ENCODE measurements at regions not wholly inside any gene's neighbourhood (a gene's known extent, or its start where the extent isn't known, plus 50 kb on each side); places are given as distances from the start of the nearest gene placed in this dataset.
A peak's percentile ranks its signal among the peaks of the same experiment; 100 is the strongest.
"Not testable (repeated sequence)": the region's sequence is repeated elsewhere in the genome, so short reads cannot be mapped to it uniquely, and the experiment has no call there.

GRCh38 chr20:54345301-54345724, 130.1 kb upstream of the DOK5 start:
- Histone ChIP-seq H3K27me3 (ENCODE audit: control insufficient read depth, insufficient read depth, low read length) (no peaks in the 10 kb centered on the region), H3K36me3 (ENCODE audit: control insufficient read depth, insufficient read depth, low read length) (no peaks in the 10 kb centered on the region), H3K4me1 (ENCODE audit: control insufficient read depth, insufficient read depth, low read length) (no peaks in the 10 kb centered on the region), H3K27ac (ENCODE audit: low read length) (no peak overlapping the region), H3K9me3 (replicated peaks; ENCODE audit: control insufficient read depth, low read depth, low read length) (no peaks in the 10 kb centered on the region), H3K4me3 (ENCODE audit: low read length) (no peak overlapping the region)
- 57% methylated on average over 1 of the region's 4 CpGs for WGBS (ENCODE audit: insufficient coverage)
- DNase-seq = no peak

GRCh38 chr20:54345821-54346220, 129.6 kb upstream of the DOK5 start:
- Histone ChIP-seq H3K36me3 (ENCODE audit: control insufficient read depth, insufficient read depth, low read length) (no peaks in the 10 kb centered on the region), H3K27ac (ENCODE audit: low read length) (no peak overlapping the region), H3K4me1 (ENCODE audit: control insufficient read depth, insufficient read depth, low read length) (no peaks in the 10 kb centered on the region), H3K27me3 (ENCODE audit: control insufficient read depth, insufficient read depth, low read length) (no peaks in the 10 kb centered on the region), H3K4me3 (ENCODE audit: low read length) (no peak overlapping the region), H3K9me3 (replicated peaks; ENCODE audit: control insufficient read depth, low read depth, low read length) (no peaks in the 10 kb centered on the region)
- DNase-seq = no peak
- no CpG with 5 or more reads among the region's 2 CpGs for WGBS (ENCODE audit: insufficient coverage)

- H3K4me1 ChIP-seq (ENCODE audit: control insufficient read depth, insufficient read depth, low read length) = no peaks in the 10 kb centered on the region
- no peak for DNase-seq
- WGBS (ENCODE audit: insufficient coverage) = no CpG with 5 or more reads among the region's 1 CpG
- no peak overlapping the region for H3K4me3 ChIP-seq (ENCODE audit: low read length)
- no peaks in the 10 kb centered on the region for H3K36me3 ChIP-seq (ENCODE audit: control insufficient read depth, insufficient read depth, low read length)
- no peak overlapping the region for H3K27ac ChIP-seq (ENCODE audit: low read length)
- H3K9me3 ChIP-seq (replicated peaks; ENCODE audit: control insufficient read depth, low read depth, low read length) = no peaks in the 10 kb centered on the region
- no peaks in the 10 kb centered on the region for H3K27me3 ChIP-seq (ENCODE audit: control insufficient read depth, insufficient read depth, low read length)
These were observed 129.1 kb upstream of the DOK5 start for GRCh38 chr20:54346276-54346675.

DNA sequence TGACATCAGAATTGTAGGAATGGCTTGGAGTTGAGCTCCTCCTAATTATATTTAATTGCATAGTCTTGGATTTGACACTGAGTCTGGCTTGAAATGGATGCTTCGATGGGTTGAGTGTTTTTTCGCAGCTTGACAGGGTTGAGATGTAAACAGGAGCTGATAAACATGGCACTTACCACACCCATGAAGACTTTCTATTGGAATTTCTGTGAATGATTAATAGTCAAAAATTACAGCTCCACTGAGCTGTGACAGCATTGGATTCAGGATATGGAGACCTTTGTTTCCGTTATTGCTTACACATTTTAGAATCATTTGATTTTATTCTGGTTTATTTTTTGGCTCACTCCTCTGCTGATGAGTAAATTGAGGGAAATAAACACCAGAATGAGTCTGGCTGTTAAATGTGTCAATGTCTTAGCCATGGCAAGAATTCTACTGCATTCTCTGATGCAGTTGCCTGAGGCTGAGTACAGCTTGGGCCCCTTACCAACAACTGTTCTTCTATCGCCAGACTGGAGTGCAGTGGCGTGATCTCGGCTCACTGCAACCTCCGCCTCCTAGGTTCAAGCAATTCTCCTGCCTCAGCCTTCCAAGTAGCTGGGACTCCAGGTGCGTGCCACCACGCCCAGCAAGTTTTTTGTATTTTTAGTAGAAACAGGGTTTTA, 128.1 kb upstream of the DOK5 start:
- H3K9me3 ChIP-seq (replicated peaks; ENCODE audit: control insufficient read depth, low read depth, low read length) = no peaks in the 10 kb centered on the region
- H3K4me3 ChIP-seq (ENCODE audit: low read length) = no peak overlapping the region
- H3K27me3 ChIP-seq (ENCODE audit: control insufficient read depth, insufficient read depth, low read length) = no peaks in the 10 kb centered on the region
- H3K36me3 ChIP-seq (ENCODE audit: control insufficient read depth, insufficient read depth, low read length) = no peaks in the 10 kb centered on the region
- no peak for DNase-seq
- 91% methylated on average over 4 of the region's 9 CpGs for WGBS (ENCODE audit: insufficient coverage)
- H3K4me1 ChIP-seq (ENCODE audit: control insufficient read depth, insufficient read depth, low read length) = no peaks in the 10 kb centered on the region
- H3K27ac ChIP-seq (ENCODE audit: low read length) = no peak overlapping the region

DNA sequence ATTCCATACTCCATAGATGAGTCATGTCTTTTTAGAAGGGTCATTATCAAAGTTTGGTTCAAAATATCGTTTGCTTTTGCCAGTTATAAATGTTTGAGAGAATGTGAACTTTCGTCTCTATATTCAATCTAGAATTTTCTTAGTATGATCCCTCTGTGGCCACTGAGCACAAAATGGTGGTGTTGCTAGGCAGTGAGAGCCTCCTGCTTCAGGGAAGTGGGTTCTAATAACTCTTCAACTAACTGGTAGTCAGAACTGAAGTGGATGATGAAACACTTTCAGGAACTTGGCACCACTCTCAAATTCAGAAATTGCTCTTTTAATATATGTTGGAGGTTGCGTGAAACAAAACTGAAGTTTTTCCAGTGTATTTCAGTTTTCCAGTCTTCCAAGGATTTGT, 125.0 kb upstream of the DOK5 start:
- Histone ChIP-seq H3K9me3 (replicated peaks; ENCODE audit: control insufficient read depth, low read depth, low read length) (no peaks in the 10 kb centered on the region), H3K36me3 (ENCODE audit: control insufficient read depth, insufficient read depth, low read length) (no peaks in the 10 kb centered on the region), H3K27me3 (ENCODE audit: control insufficient read depth, insufficient read depth, low read length) (no peaks in the 10 kb centered on the region), H3K4me1 (ENCODE audit: control insufficient read depth, insufficient read depth, low read length) (no peaks in the 10 kb centered on the region), H3K27ac (ENCODE audit: low read length) (no peak overlapping the region), H3K4me3 (ENCODE audit: low read length) (no peak overlapping the region)
- no CpG with 5 or more reads among the region's 3 CpGs for WGBS (ENCODE audit: insufficient coverage)
- no peak for DNase-seq

GRCh38 chr20:54351371-54352136, 123.8 kb upstream of the DOK5 start:
- no peaks in the 10 kb centered on the region for H3K27me3 ChIP-seq (ENCODE audit: control insufficient read depth, insufficient read depth, low read length)
- H3K9me3 ChIP-seq (replicated peaks; ENCODE audit: control insufficient read depth, low read depth, low read length) = no peaks in the 10 kb centered on the region
- WGBS (ENCODE audit: insufficient coverage) = no CpG with 5 or more reads among the region's 2 CpGs
- no peaks in the 10 kb centered on the region for H3K4me1 ChIP-seq (ENCODE audit: control insufficient read depth, insufficient read depth, low read length)
- no peak overlapping the region for H3K27ac ChIP-seq (ENCODE audit: low read length)
- DNase-seq = no peak
- no peaks in the 10 kb centered on the region for H3K36me3 ChIP-seq (ENCODE audit: control insufficient read depth, insufficient read depth, low read length)
- H3K4me3 ChIP-seq (ENCODE audit: low read length) = no peak overlapping the region

- WGBS (ENCODE audit: insufficient coverage) = 90% methylated on average over 2 of the region's 7 CpGs
- not testable (repeated sequence) for DNase-seq; H3K27ac ChIP-seq (ENCODE audit: low read length); H3K27me3 ChIP-seq (ENCODE audit: control insufficient read depth, insufficient read depth, low read length); H3K9me3 ChIP-seq (replicated peaks; ENCODE audit: control insufficient read depth, low read depth, low read length); H3K4me3 ChIP-seq (ENCODE audit: low read length); H3K36me3 ChIP-seq (ENCODE audit: control insufficient read depth, insufficient read depth, low read length); H3K4me1 ChIP-seq (ENCODE audit: control insufficient read depth, insufficient read depth, low read length)
These were observed 122.9 kb upstream of the DOK5 start for GRCh38 chr20:54352541-54352940.

- H3K36me3 ChIP-seq (ENCODE audit: control insufficient read depth, insufficient read depth, low read length) = no peaks in the 10 kb centered on the region
- no peaks in the 10 kb centered on the region for H3K27me3 ChIP-seq (ENCODE audit: control insufficient read depth, insufficient read depth, low read length)
- DNase-seq = no peak
- H3K9me3 ChIP-seq (replicated peaks; ENCODE audit: control insufficient read depth, low read depth, low read length) = no peaks in the 10 kb centered on the region
- H3K4me1 ChIP-seq (ENCODE audit: control insufficient read depth, insufficient read depth, low read length) = no peaks in the 10 kb centered on the region
- H3K27ac ChIP-seq (ENCODE audit: low read length) = no peak overlapping the region
- 92% methylated on average over 2 of the region's 4 CpGs for WGBS (ENCODE audit: insufficient coverage)
- no peak overlapping the region for H3K4me3 ChIP-seq (ENCODE audit: low read length)
These were observed 122.1 kb upstream of the DOK5 start for GRCh38 chr20:54353292-54353691.

DNA sequence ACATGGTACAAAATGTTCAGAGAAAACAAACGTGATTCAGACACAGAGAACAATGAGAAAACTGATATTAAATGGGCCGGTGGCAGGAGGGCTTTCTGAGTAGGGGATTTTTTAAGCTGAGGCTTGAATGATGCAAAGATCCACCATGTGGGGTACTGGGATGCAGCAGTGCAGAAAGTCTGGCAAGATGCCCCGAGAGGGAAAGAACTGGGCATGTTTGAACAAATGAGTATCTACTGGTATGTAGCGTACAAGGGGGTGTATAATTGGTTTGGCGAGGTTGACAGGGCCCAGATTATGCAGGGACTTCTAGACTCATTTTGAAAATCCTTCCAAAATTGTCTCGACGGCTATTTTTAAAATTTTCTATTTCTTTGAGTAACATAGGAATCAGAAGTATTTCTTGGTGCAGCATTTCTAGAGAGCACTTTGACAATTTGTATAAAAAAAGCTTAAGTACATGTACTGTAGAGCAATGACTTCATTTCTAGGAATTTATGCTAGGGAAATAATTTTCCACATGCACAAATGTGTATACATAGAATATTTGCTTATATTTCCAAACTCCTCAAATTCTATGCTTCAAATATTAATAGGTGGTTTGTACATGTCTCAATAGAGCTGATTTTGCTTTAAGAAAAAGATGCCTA, 119.6 kb upstream of the DOK5 start:
- WGBS (ENCODE audit: insufficient coverage) = 77% methylated on average over 4 of the region's 7 CpGs
- Histone ChIP-seq H3K9me3 (replicated peaks; ENCODE audit: control insufficient read depth, low read depth, low read length) (no peaks in the 10 kb centered on the region), H3K4me3 (ENCODE audit: low read length) (no peak overlapping the region), H3K4me1 (ENCODE audit: control insufficient read depth, insufficient read depth, low read length) (no peaks in the 10 kb centered on the region), H3K36me3 (ENCODE audit: control insufficient read depth, insufficient read depth, low read length) (no peaks in the 10 kb centered on the region), H3K27me3 (ENCODE audit: control insufficient read depth, insufficient read depth, low read length) (no peaks in the 10 kb centered on the region), H3K27ac (ENCODE audit: low read length) (no peak overlapping the region)
- peak; percentile 48 for DNase-seq

DNA sequence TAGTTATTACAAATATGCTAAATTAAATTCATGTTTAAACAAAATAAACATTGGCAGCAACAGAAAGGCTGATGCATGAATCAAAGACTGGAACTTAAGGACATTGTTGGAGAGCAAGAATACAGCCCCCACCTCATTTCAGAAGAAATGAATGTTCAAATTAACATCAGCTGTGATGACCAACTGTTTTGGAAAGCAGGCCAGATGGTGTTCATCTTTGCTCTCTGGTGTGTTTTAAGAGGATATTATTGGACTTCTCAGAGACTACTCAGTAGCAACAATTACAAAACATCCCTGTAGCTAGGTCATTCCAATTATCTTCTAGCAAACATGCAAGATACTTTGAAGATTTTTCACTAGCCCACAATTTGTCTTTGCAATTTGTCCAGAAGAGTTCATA, 118.6 kb upstream of the DOK5 start:
- DNase-seq = peak; percentile 39

More for the DNA sequence above, 118.6 kb upstream of the DOK5 start:
- no peaks in the 10 kb centered on the region for H3K27me3 ChIP-seq (ENCODE audit: control insufficient read depth, insufficient read depth, low read length)
- H3K27ac ChIP-seq (ENCODE audit: low read length) = no peak overlapping the region
- H3K9me3 ChIP-seq (replicated peaks; ENCODE audit: control insufficient read depth, low read depth, low read length) = no peaks in the 10 kb centered on the region
- no peaks in the 10 kb centered on the region for H3K36me3 ChIP-seq (ENCODE audit: control insufficient read depth, insufficient read depth, low read length)
- H3K4me1 ChIP-seq (ENCODE audit: control insufficient read depth, insufficient read depth, low read length) = no peaks in the 10 kb centered on the region
- no peak overlapping the region for H3K4me3 ChIP-seq (ENCODE audit: low read length)
